ENCODE measurements at regions not wholly inside any gene's neighbourhood (a gene's known extent, or its start where the extent isn't known, plus 50 kb on each side); places are given as distances from the start of the nearest gene placed in this dataset.

- no peak for TF ChIP-seq CTCF (conservative IDR thresholded peaks at IDR 0.05)
- Mint-ChIP-seq H3K27me3 (ENCODE audit: insufficient read depth) (no peaks in the 10 kb centered on the region), H3K27ac (no peak overlapping the region), H3K36me3 (ENCODE audit: low read depth) (no peaks in the 10 kb centered on the region), H3K4me1 (peaks cover 12% of the 10 kb centered on the region), H3K4me3 (no peak overlapping the region), H3K9me3 (peaks cover 14% of the 10 kb centered on the region)
- H3K9me3 ChIP-seq (ENCODE audit: control insufficient read depth, low read length): peaks cover 23% of the 10 kb centered on the region
- no peak for DNase-seq
- peaks cover 8% of the 10 kb centered on the region for H3K4me1 ChIP-seq (ENCODE audit: control insufficient read depth, insufficient read depth, low read length)
- no peak overlapping the region for H3K4me3 ChIP-seq (ENCODE audit: low read length)
- no peaks in the 10 kb centered on the region for H3K27me3 ChIP-seq (ENCODE audit: control insufficient read depth, insufficient read depth, low read length, poor library complexity, severe bottlenecking)
- no peak overlapping the region for H3K9ac ChIP-seq (ENCODE audit: extremely low read depth, low read length, poor library complexity, severe bottlenecking)
- 91% methylated on average over 3 of the region's 3 CpGs; no CpG with 5 or more reads in 1 of the 2 experiments for WGBS, 2 experiments (ENCODE audit: insufficient coverage in 1 of 2, insufficient read length in 1 of 2)
- no peak overlapping the region for H3K27ac ChIP-seq (ENCODE audit: low read depth, low read length)
- H3K36me3 ChIP-seq (ENCODE audit: control insufficient read depth, insufficient read depth, low read length): no peaks in the 10 kb centered on the region
These were observed 93.3 kb upstream of the ZNF366 start for GRCh38 chr5:72600391-72600981.

- peaks cover 23% of the 10 kb centered on the region for H3K9me3 ChIP-seq (ENCODE audit: control insufficient read depth, low read length)
- TF ChIP-seq CTCF (conservative IDR thresholded peaks at IDR 0.05): no peak
- Mint-ChIP-seq H3K27me3 (ENCODE audit: insufficient read depth) (no peaks in the 10 kb centered on the region), H3K4me3 (no peak overlapping the region), H3K4me1 (peaks cover 12% of the 10 kb centered on the region), H3K36me3 (ENCODE audit: low read depth) (no peaks in the 10 kb centered on the region), H3K9me3 (peaks cover 14% of the 10 kb centered on the region), H3K27ac (no peak overlapping the region)
- H3K27ac ChIP-seq (ENCODE audit: low read depth, low read length): no peak overlapping the region
- no peaks in the 10 kb centered on the region for H3K27me3 ChIP-seq (ENCODE audit: control insufficient read depth, insufficient read depth, low read length, poor library complexity, severe bottlenecking)
- H3K4me3 ChIP-seq (ENCODE audit: low read length): peak overlapping the region; percentile 59
- DNase-seq: no peak
- H3K4me1 ChIP-seq (ENCODE audit: control insufficient read depth, insufficient read depth, low read length): peaks cover 8% of the 10 kb centered on the region
- H3K9ac ChIP-seq (ENCODE audit: extremely low read depth, low read length, poor library complexity, severe bottlenecking): no peak overlapping the region
- 90 to 100% methylated on average over 1 to 5 of the region's 5 CpGs for WGBS, 2 experiments (ENCODE audit: insufficient coverage in 1 of 2, insufficient read length in 1 of 2)
- no peaks in the 10 kb centered on the region for H3K36me3 ChIP-seq (ENCODE audit: control insufficient read depth, insufficient read depth, low read length)
These were observed 92.5 kb upstream of the ZNF366 start for GRCh38 chr5:72599519-72600370.

GRCh38 chr5:72599065-72599433, 91.8 kb upstream of the ZNF366 start:
- Histone ChIP-seq H3K9ac (ENCODE audit: extremely low read depth, low read length, poor library complexity, severe bottlenecking) (no peak overlapping the region), H3K4me3 (ENCODE audit: low read length) (peak overlapping the region; percentile 59), H3K27ac (ENCODE audit: low read depth, low read length) (no peak overlapping the region), H3K36me3 (ENCODE audit: control insufficient read depth, insufficient read depth, low read length) (no peaks in the 10 kb centered on the region), H3K4me1 (ENCODE audit: control insufficient read depth, insufficient read depth, low read length) (peaks cover 8% of the 10 kb centered on the region), H3K9me3 (ENCODE audit: control insufficient read depth, low read length) (peaks cover 23% of the 10 kb centered on the region), H3K27me3 (ENCODE audit: control insufficient read depth, insufficient read depth, low read length, poor library complexity, severe bottlenecking) (no peaks in the 10 kb centered on the region)
- WGBS, 2 experiments (ENCODE audit: insufficient coverage in 1 of 2, insufficient read length in 1 of 2): 100% methylated on average over 1 to 2 of the region's 2 CpGs
- peaks cover 12% of the 10 kb centered on the region for H3K4me1 Mint-ChIP-seq
- peaks cover 14% of the 10 kb centered on the region for H3K9me3 Mint-ChIP-seq
- no peaks in the 10 kb centered on the region for H3K27me3 Mint-ChIP-seq (ENCODE audit: insufficient read depth)
- H3K36me3 Mint-ChIP-seq (ENCODE audit: low read depth): no peaks in the 10 kb centered on the region
- TF ChIP-seq CTCF (conservative IDR thresholded peaks at IDR 0.05): no peak
- no peak overlapping the region for H3K4me3 Mint-ChIP-seq
- no peak overlapping the region for H3K27ac Mint-ChIP-seq
- DNase-seq: no peak
